H1 (cell line): ENCODE measurements at regions not wholly inside any gene's neighbourhood (a gene's known extent, or its start where the extent isn't known, plus 50 kb on each side); places are given as distances from the start of the nearest gene placed in this dataset.

ENCODE experiments used
- BACH1 ChIP-seq: IDR thresholded peaks from 2 replicates; pipeline ENCODE4 v1.6.1; 2012; ENCODE audit warnings: low read length, improper control_type of control experiment
- BRCA1 ChIP-seq: IDR thresholded peaks from 2 replicates; pipeline ENCODE4 v1.6.1; 2012; ENCODE audit warnings: low read depth, low read length, improper control_type of control experiment
- HDAC6 ChIP-seq: IDR thresholded peaks from one replicate; pipeline ENCODE4 v1.7.1; 2012; ENCODE audit warnings: low read depth, mild to moderate bottlenecking, inconsistent platforms, low read length, moderate library complexity
- TCF12 ChIP-seq: IDR thresholded peaks from 2 replicates; pipeline ENCODE4 v1.6.1; 2011; ENCODE audit warnings: low read depth, mild to moderate bottlenecking, low read length
- TEAD4 ChIP-seq: IDR thresholded peaks from 2 replicates; pipeline ENCODE4 v1.6.1; 2012; ENCODE audit warnings: low read depth, low read length, inconsistent platforms, mixed read lengths

GRCh38 chr7:12814107-12814506 lies 126.7 kb downstream of the ARL4A start (continued):
- TF ChIP-seq TEAD4 (no peak), BACH1 (no peak), HDAC6 (no peak), BRCA1 (no peak), TCF12 (no peak)
